ENCODE measurements at regions not wholly inside any gene's neighbourhood (a gene's known extent, or its start where the extent isn't known, plus 50 kb on each side); places are given as distances from the start of the nearest gene placed in this dataset.
A peak's percentile ranks its signal among the peaks of the same experiment; 100 is the strongest.

DNA sequence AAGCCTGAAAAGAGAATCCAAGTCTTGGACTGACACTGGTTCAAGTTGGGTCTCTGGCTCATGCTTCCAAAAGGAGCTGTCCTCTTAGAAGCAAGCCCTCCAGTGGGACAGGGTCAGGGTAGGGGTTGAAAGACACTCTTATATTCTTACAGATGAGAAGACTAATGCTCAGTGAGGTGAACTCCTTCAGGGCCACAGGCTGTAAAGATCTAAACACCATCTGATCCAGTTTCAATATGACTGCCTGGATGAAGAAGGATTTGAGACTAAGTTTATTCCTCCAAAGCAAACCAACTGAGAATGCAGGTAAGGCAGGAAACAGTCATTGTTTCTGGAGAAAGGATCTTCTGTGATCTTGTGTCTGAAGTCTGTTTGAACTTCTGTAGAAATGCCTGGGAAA, 99.0 kb upstream of the TAB2 start:
- DNase-seq = no peak

DNA sequence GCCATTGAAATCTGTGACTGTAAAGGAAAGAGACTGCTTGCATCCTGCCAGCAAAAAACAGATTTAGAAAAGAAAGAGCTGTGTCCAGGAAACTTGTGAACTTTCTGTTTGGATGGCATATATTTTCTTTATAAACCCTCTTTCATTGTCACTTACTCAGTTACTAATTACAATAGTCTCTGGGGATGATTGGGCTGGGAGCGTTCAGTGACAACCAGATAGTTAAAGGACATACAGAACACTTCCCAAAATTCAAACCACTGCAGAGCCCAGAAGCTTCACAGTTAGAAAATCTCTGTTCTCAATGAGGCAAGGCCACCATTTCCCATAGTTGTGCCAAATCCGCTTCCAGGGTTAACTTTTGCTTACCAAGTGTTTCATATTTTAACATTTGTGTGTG, 98.6 kb upstream of the TAB2 start:
- DNase-seq = no peak

DNA sequence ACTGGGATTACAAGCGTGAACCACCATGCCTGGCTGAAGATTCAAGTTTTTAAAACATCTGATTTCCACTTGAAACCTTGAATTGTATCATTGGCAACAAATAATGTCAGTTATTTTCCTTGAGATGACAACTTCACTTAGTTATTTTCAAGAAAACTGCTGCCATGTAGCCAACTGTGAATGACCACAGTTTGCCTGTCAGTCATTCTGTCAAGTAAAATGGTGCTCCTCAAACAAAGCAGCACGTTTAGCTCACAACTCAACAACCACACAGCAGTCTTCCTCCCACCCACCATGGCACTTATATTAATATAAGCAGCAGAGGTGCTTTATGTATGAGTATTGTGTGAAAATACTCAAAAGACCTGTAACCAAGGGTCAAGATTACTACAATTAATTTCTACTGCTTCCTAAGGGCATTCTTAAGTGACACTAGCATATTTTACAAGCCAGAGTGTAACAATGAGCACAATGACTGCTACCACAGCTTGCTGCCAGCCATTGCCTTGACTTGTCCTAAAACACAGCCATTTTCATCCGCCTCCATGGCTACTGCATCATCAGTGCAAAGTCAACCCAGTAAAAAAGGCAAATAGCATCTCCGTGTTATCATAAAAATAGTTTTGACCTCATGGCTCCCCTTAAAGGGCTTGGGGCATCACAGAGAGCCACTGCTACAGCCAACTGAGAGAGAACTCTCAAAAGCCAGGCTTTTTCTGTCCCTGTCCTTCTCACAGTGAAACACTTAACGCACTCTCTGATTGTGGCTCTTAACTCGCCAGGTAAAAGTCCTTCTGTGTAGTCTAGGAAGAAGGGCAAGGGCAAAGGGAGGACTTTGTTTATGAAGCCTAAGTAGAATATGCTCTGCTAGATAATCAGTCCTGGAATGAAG, 96.4 kb upstream of the TAB2 start:
- DNase-seq = no peak

DNA sequence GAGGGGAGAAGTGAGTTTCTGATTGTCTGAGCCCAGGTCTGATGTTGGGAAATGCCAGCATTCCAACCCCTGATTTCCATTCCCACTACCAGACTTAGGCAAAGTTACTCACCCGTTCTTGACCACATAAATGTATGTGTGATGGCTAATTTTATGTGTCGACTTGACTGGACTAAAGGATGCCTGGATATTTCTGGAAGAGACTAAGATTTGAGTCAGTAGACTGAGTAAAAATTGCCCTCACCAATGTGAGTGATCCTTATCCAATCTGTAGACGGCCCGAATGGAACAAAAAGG, 95.8 kb upstream of the TAB2 start:
- DNase-seq = no peak

DNA sequence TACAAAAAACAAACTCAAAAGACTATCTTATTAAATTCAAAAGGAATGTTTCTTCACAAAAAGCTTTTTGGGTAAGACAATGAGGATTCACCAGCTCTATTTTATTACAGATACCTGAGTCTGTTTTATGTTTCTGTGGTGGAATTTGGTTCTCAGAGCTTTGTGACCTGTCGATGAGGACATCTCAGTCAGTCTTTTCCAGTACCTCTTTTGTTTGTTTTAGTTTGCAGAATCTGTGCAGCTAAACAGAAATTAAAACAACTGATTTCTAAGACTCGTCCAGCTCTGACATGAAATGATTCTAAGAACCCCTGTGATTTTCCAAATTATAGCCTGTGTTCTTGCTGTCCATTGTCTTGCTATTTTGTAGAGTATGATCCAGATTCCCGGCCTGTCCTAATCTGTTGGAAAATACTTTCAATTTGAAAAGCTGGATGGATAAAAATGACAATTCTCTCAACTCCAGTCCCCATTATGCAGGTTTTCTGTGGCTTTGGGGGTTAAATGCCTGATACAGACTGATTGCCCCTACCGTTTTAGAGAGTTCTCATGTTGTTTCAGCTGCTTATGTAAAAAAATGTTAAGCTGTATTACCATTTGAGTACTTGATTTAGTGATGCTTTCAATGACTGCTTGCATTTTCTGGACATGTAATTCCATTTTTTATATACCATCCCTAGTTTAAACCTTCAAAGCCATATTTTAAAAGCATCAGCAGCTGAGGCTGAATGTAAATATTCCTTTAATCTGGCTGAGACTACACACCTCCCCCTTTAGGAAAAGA, 94.2 kb upstream of the TAB2 start:
- no peak for DNase-seq

DNA sequence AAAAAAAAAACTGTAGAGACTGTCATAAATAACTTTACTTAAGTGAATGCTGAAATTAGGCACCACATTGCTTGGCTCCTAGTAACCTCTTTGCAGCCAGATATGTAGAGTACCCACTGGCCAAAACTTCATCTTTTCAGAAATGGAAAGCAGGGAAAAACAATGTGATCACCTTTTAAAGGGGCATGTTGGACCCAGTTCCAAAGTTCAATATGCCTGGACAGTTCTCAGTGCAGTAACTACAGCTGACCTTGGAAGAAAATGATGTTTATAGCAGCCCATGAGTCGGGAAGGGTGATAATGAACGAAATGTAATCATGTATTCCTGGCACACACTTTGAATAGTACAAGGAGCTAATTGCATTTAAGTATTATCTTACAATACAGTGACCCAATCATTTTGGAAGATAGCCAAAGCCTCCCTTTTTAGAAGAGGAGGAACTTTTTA, 93.6 kb upstream of the TAB2 start:
- no peak for DNase-seq

DNA sequence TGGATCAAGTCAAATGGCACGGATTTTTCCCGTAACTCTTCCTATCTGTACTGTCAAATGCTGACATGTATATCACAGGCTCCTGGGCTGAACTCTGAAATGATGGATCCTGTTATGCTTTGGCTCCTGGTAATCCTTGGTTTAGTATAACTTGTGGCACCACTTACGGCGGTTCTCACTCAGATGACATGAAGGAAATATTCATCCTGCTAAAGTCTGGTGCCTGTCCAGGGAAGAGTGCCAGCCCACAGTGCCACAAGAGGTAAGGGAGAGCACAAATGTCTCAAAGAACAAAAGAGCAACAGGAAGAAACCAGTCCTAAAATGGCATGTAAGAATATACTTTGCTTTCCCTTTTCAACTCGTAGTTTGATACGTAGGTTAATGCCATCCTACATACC, 93.1 kb upstream of the TAB2 start:
- DNase-seq = no peak

DNA sequence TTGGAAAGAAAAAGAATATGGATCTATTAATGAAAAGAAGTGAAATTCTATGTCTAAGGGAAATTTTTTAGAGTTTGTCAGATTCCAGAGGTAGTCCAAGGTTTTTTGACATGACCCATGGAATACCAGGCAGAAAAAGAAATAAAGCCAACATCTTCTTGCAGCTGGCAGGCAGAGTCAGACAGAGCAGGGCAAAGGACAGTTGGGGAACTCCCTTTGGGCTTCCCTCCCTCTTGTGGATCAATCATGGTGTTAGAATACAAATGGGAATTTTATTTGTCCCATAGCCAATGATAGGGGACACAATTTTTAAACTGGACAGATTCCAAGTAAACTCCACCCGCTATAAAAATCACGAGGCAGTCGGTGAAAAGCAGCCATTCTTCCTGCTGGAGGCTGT, 92.1 kb upstream of the TAB2 start:
- no peak for DNase-seq

DNA sequence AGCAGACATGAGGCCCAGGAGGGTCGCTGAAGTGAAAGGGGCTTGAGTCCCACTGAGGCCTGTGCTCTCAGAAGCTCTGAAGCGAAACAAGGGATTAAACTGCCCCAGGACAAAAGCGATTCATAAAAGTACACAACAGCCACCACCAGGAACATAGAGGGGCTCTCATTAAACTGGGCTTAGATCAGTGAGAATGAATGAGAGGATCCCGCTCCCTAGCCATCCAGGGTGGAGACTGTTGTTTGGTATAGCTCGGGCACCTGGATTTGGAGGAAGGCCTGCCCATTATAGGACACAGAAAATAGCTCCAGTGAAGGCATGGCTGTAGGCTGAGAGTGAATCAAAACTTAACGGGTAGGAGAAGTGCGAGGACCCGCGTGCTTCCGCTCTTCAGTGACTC, 91.6 kb upstream of the TAB2 start:
- no peak for DNase-seq

DNA sequence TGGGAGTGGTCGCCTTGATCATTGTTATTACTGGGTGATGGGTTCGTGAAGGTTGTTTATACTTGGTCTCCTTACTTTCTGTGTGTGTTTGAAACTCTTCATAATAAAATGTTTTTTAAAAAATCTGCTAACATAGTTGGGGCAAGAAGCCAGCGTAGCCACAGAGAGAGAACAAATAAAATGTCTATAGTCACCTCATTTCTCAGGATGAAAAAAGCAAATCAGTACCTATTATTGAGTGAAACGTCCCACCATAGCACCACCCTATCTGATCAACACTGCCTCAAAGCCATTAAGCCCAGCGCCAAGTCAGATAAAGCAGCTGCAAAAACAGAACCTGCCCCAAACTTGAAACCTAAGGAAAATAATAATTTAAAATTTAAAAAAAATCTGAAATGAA, 89.7 kb upstream of the TAB2 start:
- DNase-seq = no peak

DNA sequence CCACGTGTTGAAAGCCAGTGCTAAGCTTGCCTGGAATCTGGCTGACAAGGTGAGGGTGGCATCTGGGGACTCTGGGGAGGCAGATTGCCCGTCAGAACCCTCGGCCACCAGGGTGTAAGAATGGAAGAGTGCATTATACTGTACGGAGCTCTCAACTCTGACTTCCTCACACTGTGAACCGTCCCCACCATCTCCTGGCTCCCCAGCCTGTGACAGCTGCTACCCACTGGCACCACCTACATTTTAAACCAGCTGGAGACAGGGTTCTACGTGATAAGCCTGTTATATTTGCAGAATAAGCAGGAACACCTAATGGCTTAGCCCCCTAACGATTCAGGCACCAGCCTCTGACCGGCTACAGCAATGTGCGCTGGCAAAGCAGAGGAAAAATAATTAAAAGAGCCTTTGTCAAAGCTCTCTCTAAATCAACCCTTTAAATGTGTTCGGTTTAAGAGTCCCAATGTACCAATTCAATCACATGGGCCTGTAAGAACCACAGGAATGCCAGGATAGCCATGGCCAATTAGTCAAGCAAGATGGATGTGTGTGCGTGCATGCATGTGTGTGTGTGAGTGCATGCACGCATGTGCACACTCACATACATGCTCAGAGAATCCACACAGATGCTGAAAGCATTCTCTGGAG, 89.1 kb upstream of the TAB2 start:
- no peak for DNase-seq

DNA sequence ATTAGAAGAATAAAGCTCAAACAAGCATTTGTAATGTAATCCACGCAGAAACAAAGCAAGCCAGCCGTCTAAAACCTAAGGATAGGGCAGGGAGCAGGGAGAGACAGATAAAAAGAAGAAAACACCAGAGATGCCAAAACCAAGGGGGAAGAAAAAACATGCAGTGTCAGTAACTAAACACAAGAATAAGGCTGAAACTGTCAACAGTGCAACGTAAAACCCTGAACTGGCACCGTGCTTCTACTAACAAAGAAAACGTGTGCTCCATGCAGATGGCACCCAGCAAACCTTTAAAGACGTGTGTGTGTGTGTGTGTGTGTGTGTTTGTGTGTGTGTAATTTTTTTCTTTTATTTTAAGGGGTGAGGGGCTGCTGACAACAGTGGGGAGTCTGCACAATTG, 88.4 kb upstream of the TAB2 start:
- DNase-seq = no peak

DNA sequence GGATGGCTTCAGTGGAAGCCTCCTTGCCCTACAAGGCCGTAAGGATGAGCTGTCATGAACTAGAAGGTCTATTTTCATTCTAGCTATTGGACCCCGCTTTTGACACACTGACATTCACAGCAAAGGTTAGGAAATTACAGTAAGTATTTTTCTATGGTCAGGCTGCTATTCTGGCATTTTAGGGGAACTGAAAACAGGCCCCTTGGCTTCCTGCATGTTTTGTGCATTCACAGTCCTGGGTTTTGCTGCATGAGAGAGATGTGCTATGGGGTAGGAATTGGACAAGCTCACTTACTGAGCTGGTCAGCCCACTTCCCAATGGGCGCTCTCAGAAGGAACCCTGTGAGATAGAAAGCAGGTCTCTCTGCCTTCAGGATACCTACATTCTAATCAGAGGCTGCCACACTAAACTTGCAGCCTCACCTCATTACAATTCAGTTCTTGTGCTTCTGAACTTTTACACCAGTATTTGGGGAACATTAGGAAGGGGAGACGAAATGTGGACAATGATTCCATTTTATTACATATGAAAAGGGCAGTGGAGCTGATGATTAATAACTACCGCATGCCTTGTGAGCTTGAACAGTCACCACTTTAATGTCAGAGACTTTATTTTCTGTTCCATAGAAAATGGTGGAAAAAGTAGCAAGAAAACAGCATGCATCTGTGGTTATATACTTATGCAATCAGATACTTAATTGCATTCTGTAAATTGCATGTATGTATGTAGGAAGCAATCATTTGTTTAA, 86.6 kb upstream of the TAB2 start:
- peak in 2 of 3 donors; percentile 53 to 59 for DNase-seq

DNA sequence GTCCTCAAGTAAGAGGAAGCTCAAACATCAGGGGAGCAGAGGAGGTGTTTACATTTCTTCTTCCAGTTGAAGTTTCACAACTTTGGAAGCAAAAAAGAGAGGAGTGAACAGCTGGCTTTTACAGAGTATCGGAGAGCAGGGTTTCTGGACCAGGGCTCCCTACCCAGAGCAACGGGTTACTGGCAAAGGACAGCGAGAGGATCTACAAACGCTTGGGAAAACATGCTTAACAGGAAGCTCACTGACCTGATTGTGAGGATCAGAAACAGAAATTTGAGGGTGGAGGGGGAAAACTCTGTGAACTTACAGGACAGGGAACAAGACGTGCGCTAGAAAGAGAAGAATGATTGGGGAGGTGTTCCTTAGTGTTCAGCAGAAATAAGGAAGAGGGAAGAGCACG, 85.7 kb upstream of the TAB2 start:
- peak in 2 of 3 donors; percentile 36 to 38 for DNase-seq

DNA sequence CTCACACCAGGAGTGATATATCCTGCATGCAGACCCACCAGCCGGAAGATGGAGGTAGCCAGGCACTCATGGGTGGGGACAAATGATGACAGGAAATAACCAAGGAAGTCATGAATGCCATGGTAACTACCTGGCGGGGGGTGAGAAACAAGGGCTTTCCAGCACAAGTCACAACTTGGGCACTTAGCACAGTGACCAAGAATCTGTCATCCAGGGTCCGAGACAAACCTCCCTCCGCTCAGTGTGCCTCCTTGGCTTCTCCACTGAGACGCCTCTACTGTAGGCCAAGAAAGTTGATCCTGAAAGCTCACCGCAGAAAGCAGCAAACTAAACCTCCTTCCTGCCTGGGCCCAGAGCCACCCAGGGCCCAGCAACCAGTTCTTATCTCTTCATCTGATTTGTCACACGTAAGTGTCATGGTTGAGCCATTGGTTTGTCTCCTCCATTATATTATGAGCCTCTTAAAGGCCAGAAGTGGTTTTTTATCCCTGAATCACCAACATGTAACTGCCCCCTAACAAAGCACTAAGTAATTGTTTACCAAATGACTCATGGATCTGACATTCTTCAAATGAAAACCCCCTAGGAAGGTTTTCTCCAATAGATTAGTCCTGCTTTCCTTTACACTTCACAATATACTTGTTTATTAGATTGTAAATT, 84.3 kb upstream of the TAB2 start:
- peak; percentile 45 to 90 (median 78) for DNase-seq

DNA sequence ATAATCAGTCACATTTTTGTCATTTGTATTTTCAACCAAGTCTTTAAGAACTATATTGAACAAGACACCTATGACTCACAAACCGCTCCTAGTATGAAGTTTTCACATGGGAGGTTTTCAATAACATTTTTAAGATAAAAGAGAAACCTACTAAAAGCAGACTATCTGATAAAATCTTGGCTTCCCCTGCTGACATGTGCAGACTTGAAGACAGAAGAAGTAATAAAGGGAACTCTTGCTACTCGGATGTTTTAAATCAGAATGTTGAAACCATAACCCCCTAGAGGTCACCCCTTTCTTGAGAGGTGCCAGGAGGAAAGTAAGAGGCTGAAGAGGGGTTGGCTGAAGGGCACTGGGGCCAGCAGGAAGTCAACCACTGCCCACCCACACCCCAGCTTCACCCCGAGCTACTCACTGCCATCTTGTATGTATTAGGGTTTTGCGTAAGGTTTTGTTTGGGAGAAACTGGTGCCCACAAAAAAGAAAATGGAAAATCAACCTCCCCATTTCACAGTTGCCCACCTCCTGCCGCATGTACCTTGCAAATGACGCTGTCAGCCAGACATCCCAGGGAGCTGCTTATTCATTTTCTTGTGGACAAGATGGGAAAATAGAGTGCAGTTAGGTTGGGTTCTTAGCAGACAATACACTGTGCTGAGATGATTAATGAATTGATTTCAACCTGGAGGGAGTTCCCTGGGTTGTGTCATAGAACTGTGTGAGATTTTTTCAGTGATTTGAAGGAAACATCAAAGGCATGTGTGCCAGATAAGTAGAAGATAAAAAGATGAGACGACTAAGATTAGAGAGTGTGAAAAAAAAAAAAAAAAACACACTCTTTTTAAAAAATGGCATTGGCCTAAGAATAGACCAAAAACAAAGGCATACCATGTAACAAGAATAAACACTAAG, 83.2 kb upstream of the TAB2 start:
- peak; percentile 33 to 65 (median 57) for DNase-seq

DNA sequence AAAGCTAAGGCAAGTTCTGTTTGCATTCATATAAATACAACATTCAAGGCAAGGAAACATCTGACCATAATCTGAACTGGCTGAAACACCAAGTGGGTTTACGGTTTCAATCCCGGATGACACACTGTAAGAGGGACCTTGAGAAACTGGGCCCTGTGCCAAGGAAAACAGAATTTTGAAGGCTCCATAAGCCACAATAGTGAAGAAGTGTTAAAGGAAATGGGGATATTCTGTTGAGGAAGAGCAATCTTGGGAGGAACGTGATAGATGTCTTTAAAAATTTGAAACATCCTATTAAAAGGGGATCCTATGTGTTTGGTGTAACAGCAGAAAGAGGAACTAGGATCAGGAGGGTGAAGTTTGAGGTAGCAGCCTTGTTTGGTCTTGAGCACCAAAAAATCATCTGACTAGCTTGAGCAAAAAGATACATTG, 82.4 kb upstream of the TAB2 start:
- DNase-seq = peak; percentile 67 to 77 (median 75)

DNA sequence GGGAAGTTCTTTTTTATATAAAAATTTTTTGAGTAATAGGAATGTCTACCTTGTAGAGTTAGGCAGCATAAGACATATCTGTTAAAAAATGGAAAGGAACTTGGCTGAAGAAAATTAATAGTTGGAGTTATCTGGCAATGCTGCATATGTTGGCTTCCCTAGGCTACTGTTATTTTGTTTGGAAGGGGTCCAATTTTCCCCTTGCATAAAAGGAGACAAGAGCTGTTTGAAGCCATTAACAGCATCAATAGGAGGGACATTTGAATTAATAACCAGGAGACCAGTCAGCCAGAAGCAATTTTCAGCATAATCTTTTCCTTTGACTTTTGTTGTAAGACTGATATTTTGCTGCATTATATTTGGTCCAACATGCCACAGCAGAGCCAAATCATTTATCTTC, 80.9 kb upstream of the TAB2 start:
- DNase-seq = no peak

DNA sequence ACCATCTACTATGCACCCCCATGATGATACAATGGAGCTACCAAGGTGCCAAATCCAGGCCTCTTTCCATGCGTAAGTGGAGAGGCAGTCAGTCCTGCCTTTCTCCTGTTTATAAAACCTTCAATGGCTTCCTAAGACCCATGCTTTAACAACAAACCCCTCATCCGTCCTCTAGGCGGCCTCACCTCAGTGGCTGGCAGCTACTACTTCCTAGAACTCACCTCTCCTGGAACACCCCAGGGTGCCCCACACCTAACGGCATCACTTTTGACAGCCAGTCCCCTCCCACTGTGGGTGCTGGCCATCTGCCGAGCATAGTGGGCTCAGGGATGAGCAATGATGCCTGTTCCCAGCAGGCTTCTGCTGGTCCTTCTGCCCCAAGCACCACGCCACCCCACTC, 80.0 kb upstream of the TAB2 start:
- no peak for DNase-seq

DNA sequence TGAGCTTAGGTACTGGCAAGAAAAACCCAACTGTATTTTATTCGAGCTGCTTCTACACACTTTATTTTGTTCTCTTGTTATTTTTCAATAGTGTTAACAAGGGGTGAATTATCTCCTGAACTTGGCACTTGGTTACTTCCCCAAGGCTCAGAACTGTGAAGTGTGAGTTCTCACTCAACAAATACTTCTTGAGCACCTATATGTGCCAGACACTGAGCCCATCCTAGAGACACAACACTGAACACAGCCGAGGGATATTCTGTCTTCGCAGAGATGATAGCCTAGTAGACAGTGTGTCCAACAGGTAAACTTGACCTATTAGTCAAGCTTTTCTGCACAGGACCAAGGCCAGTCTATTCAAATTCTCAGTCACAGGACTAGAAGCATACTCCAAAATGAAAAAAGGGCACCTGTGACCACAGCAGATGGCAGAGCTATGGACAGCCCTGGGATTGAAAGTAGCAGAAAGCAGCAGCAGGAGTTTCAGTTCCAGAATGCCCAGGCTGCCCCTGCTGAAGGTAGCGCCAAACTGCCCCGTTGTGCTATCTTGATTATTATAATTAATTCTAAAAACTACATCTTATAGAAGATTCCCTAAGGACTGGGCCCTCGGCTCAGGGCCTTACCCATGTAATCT, 77.8 kb upstream of the TAB2 start:
- DNase-seq = no peak

DNA sequence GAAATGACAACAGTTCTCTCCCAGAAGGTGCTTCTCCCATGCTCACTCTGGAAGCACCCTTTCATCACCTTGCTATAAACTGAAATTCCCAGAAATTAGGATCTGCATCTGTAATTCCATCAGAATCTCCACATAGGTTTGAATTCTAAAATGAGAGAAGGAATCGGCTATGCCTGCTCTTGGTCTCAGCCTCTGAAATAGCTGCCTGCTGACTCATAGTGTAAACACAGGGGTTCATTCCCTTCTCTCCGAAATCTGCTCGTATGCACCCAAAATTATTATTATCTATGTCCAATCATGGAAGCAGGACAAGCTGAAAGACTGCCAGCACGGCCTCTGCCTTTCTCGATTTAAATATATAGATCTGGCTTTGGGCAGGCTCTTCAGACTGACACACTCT, 74.6 kb upstream of the TAB2 start:
- DNase-seq = no peak
